GM21447 (cell line): ENCODE measurements at regions not wholly inside any gene's neighbourhood (a gene's known extent, or its start where the extent isn't known, plus 50 kb on each side); places are given as distances from the start of the nearest gene placed in this dataset.
"Not testable (repeated sequence)": the region's sequence is repeated elsewhere in the genome, so short reads cannot be mapped to it uniquely, and the experiment has no call there.

Source experiments
- ATAC-seq: cut with Tn5 transposase; IDR thresholded peaks from one replicate; pipeline ENCODE4 v1.9.1; 2021; ENCODE audit not compliant: unreplicated experiment

GRCh38 chr18:1785980-1786379 is 785.3 kb downstream of the METTL4 start:
- ATAC-seq: not testable (repeated sequence)

- ATAC-seq: no peak
These were observed 774.7 kb downstream of the METTL4 start for GRCh38 chr18:1796636-1797035.

- no peak for ATAC-seq
These were observed 774.1 kb downstream of the METTL4 start for GRCh38 chr18:1797235-1797634.

GRCh38 chr18:1805521-1805920 is 765.8 kb downstream of the METTL4 start:
- no peak for ATAC-seq

GRCh38 chr18:1806884-1807615 is 764.3 kb downstream of the METTL4 start:
- no peak for ATAC-seq

GRCh38 chr18:1811282-1811681 is 760.0 kb downstream of the METTL4 start:
- ATAC-seq: no peak

- ATAC-seq: no peak
These were observed 746.0 kb downstream of the METTL4 start for GRCh38 chr18:1825296-1825695.

GRCh38 chr18:1840878-1841277 is 730.4 kb downstream of the METTL4 start:
- ATAC-seq: no peak

- ATAC-seq: no peak
These were observed 724.7 kb downstream of the METTL4 start for GRCh38 chr18:1846640-1847039.

- no peak for ATAC-seq
These were observed 722.6 kb downstream of the METTL4 start for GRCh38 chr18:1848716-1849115.

- no peak for ATAC-seq
These were observed 721.9 kb downstream of the METTL4 start for GRCh38 chr18:1849386-1849785.

GRCh38 chr18:1857281-1857680 is 714.0 kb downstream of the METTL4 start:
- ATAC-seq: not testable (repeated sequence)

GRCh38 chr18:1861473-1861872 is 709.8 kb downstream of the METTL4 start:
- no peak for ATAC-seq

- no peak for ATAC-seq
These were observed 705.4 kb downstream of the METTL4 start for GRCh38 chr18:1865869-1866268.

- no peak for ATAC-seq
These were observed 699.0 kb downstream of the METTL4 start for GRCh38 chr18:1872274-1872673.

- ATAC-seq: no peak
These were observed 696.1 kb downstream of the METTL4 start for GRCh38 chr18:1875219-1875618.

GRCh38 chr18:1884623-1885022 is 686.7 kb downstream of the METTL4 start:
- no peak for ATAC-seq

GRCh38 chr18:1891641-1892040 is 679.7 kb downstream of the METTL4 start:
- ATAC-seq: no peak

GRCh38 chr18:1892191-1892590 is 679.1 kb downstream of the METTL4 start:
- no peak for ATAC-seq

- no peak for ATAC-seq
These were observed 675.7 kb downstream of the METTL4 start for GRCh38 chr18:1895456-1896185.

GRCh38 chr18:1906421-1906820 is 664.9 kb downstream of the METTL4 start:
- ATAC-seq: no peak

GRCh38 chr18:1907470-1908206 is 663.7 kb downstream of the METTL4 start:
- ATAC-seq: no peak
